Adrenal gland (tissue), 9 donors: ENCODE measurements at regions not wholly inside any gene's neighbourhood (a gene's known extent, or its start where the extent isn't known, plus 50 kb on each side); places are given as distances from the start of the nearest gene placed in this dataset.
A peak's percentile ranks its signal among the peaks of the same experiment; 100 is the strongest.

Experiments used
- DNase-seq, 7 donors: peaks; one replicate each; pipeline ENCODE4 v3.0.0-alpha.2; 2019 to 2020
- H3K27ac ChIP-seq, 5 donors: fragments of 200-600 bp; sonication (generic) in 4 of 5; 1 replicate in 3 of 5; 2 replicates in 2 of 5; pipeline versions ENCODE4 v1.5.1 to v1.8.0; 2016 to 2020; ENCODE audit warnings: mild to moderate bottlenecking in 1 of 5
- H3K27me3 ChIP-seq: fragments of 200-600 bp; 2 replicates; pipeline ENCODE4 v1.8.0; 2021
- H3K36me3 ChIP-seq, 2 donors: fragments of 200-600 bp; replicated peaks in 1 of 2; 1 replicate in 1 of 2; 2 replicates in 1 of 2; pipeline versions ENCODE4 v1.5.1 to v1.8.0; 2018 to 2022
- H3K4me1 ChIP-seq, 2 donors: fragments of 200-600 bp; replicated peaks in 1 of 2; 1 replicate in 1 of 2; 2 replicates in 1 of 2; pipeline versions ENCODE4 v1.5.1 to v1.8.0; 2018 to 2021
- H3K4me3 ChIP-seq, 4 donors: fragments of 200-600 bp; sonication (generic) in 3 of 4; one replicate each; pipeline ENCODE4 v1.5.1; 2016 to 2018
- H3K9me3 ChIP-seq, 3 donors: fragments of 200-600 bp; sonication (generic) in 1 of 3; replicated peaks in 1 of 3; 1 replicate in 2 of 3; 2 replicates in 1 of 3; pipeline versions ENCODE4 v1.5.1 to v1.8.0; 2016 to 2021
- CTCF ChIP-seq, 6 experiments: fragments of 450-650 bp in 4 of 6; fragments of 200-600 bp in 2 of 6; sonication (generic) in 1 of 6; IDR thresholded peaks; 1 replicate in 5 of 6; 2 replicates in 1 of 6; pipeline versions ENCODE4 v1.5.1 to v1.8.0; 2016 to 2021; ENCODE audit warnings: antibody characterized with exemption in 6 of 6, mild to moderate bottlenecking in 2 of 6, moderate library complexity in 1 of 6
- POLR2A ChIP-seq, 2 donors: fragments of 450-650 bp; IDR thresholded peaks; one replicate each; pipeline ENCODE4 v1.6.1; 2017; ENCODE audit warnings: antibody characterized with exemption in 2 of 2, mild to moderate bottlenecking in 2 of 2, moderate library complexity in 1 of 2
- WGBS, 4 donors: extraction: QIAGEN DNeasy Blood & Tissue Kit in 2 of 4; methylation state at CpG; one replicate each; pipeline versions ENCODE4 v1.1.5 to v1.1.7; 2013 to 2017; 5-methylcytosine and 5-hydroxymethylcytosine counted together
- intact Hi-C, 2 donors: fragments of 100-400 bp; cut with DNase I; formaldehyde crosslinking; loops; one replicate each; pipeline versions ENCODE4 v1.14.1 to v1.15.0; 2022 to 2023
- donor health status: healthy with polysubstance abuse.
- donor health status: Bipolar disorder and iron deficiency.
- donor health status: DM: yes; HTN: yes; CAD: no.
- donor health status: DM: no; HTN: no; CAD: no.
- donor health status: DM: no; HTN: no; CAD: no.

DNA sequence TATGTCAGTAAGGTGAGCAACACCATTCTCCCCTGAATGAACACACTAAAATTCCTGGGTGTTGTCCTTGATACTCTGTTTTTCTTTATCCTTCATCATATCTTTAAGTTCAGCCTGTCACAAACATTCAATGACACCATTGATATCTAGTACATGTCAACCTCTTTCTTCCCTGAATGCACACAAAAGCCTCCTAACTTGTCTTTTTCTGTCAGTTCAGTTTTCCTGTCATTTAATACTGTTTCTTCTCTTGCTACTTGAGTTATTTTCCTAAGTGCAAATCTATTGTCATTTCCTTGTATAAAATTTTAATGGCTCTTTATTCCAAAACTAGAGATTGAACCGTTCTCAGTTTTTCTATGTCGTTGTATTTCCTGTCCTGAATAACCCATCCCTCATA is 1107.6 kb upstream of the SLC39A10 start:
- H3K27me3 ChIP-seq = no peaks in the 10 kb centered on the region
- no peak overlapping the region for H3K4me3 ChIP-seq
- intact Hi-C loops = no loop called here
- no peak for DNase-seq
- H3K36me3 ChIP-seq = no peaks in the 10 kb centered on the region
- 72 to 79% (median 76%) methylated on average over 2 of the region's 2 CpGs for WGBS, 4 donors
- no peak overlapping the region for H3K27ac ChIP-seq
- H3K4me1 ChIP-seq = no peaks in the 10 kb centered on the region
- H3K9me3 ChIP-seq = no peaks in the 10 kb centered on the region
- TF ChIP-seq CTCF (IDR thresholded peaks at IDR 0.05) = no peak
- no peak for TF ChIP-seq POLR2A (IDR thresholded peaks at IDR 0.05)

- H3K27ac ChIP-seq = no peak overlapping the region
- WGBS, 4 donors = 33 to 62% (median 44%) methylated on average over 1 of the region's 1 CpG
- no peak for DNase-seq
- H3K4me1 ChIP-seq = no peaks in the 10 kb centered on the region
- intact Hi-C loops = no loop called here
- H3K4me3 ChIP-seq = no peak overlapping the region
- H3K9me3 ChIP-seq = no peaks in the 10 kb centered on the region
- no peaks in the 10 kb centered on the region for H3K27me3 ChIP-seq
- TF ChIP-seq POLR2A (IDR thresholded peaks at IDR 0.05) = no peak
- peak in 5 of 6 experiments; percentile 9 to 53 (median 45) for TF ChIP-seq CTCF (IDR thresholded peaks at IDR 0.05)
- no peaks in the 10 kb centered on the region for H3K36me3 ChIP-seq
Observed at GRCh38 chr2:194545978-194546377, 1111.0 kb upstream of the SLC39A10 start.

- DNase-seq = no peak
- Histone ChIP-seq H3K4me3 (no peak overlapping the region), H3K9me3 (no peaks in the 10 kb centered on the region), H3K27ac (no peak overlapping the region), H3K36me3 (no peaks in the 10 kb centered on the region), H3K4me1 (no peaks in the 10 kb centered on the region), H3K27me3 (no peaks in the 10 kb centered on the region)
- intact Hi-C loops = no loop called here
- TF ChIP-seq CTCF (IDR thresholded peaks at IDR 0.05) (no peak), POLR2A (IDR thresholded peaks at IDR 0.05) (no peak)
Observed at GRCh38 chr2:194539425-194539824, 1117.6 kb upstream of the SLC39A10 start.

DNA sequence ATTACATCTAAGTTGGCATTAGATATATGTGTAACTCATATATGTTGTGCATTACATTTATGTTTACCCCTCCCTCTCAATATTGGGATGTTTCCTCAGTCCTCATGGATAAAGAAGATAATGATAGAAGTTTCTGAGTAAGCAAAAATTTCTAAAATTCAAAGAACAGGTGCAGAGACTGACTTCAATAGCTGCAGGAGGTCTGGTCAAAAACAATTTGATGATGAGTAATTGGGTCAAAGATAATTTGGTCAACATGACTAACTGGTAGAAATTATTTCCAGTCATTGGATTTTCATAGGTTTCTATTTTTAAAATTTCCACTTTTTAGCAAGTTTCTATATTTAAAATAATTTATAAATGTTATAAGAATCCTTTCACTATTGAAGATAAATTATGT is 1130.9 kb upstream of the SLC39A10 start:
- no peak for DNase-seq
- intact Hi-C loops = no loop called here
- Histone ChIP-seq H3K9me3 (no peaks in the 10 kb centered on the region), H3K27ac (no peak overlapping the region), H3K27me3 (no peaks in the 10 kb centered on the region), H3K4me1 (no peaks in the 10 kb centered on the region), H3K4me3 (no peak overlapping the region), H3K36me3 (no peaks in the 10 kb centered on the region)
- TF ChIP-seq CTCF (IDR thresholded peaks at IDR 0.05) = no peak
- no peak for TF ChIP-seq POLR2A (IDR thresholded peaks at IDR 0.05)
